CD4-positive, alpha-beta T cell (primary cell): ENCODE measurements at regions not wholly inside any gene's neighbourhood (a gene's known extent, or its start where the extent isn't known, plus 50 kb on each side); places are given as distances from the start of the nearest gene placed in this dataset.

Source experiments
- ATAC-seq: fragments of 200-7000 bp; cut with Tn5 transposase; one replicate; pipeline ENCODE4 v1.10.0; 2022; ENCODE audit warnings: mild to moderate bottlenecking; ENCODE audit not compliant: poor library complexity
- CTCF ChIA-PET: fragments of 350-600 bp; sonication (Branson Sonifier 250); formaldehyde crosslinking; loops from one replicate; lab custom pipeline; 2021; ENCODE audit warnings: antibody characterized with exemption, inconsistent platforms; lab: Charles Lee
- POLR2A ChIA-PET: fragments of 350-600 bp; sonication (Branson Sonifier 250); formaldehyde crosslinking; loops from one replicate; lab custom pipeline; 2021; ENCODE audit warnings: antibody characterized with exemption, inconsistent platforms; lab: Charles Lee
- DNase-seq, 14 experiments: peaks; one replicate each; pipeline ENCODE4 v3.0.0-alpha.2; 2013 to 2020; ENCODE audit warnings: mixed read lengths in 2 of 14
- H3K27ac ChIP-seq, 2 donors: one replicate each; pipeline versions ENCODE4 v1.5.1 to v1.7.0; 2013; ENCODE audit warnings: low read length in 2 of 2, low read depth in 1 of 2, mild to moderate bottlenecking in 1 of 2
- H3K27me3 ChIP-seq, 2 experiments: 1 replicate in 1 of 2; 2 replicates in 1 of 2; pipeline versions ENCODE4 v1.6.1 to v1.7.0; 2013; ENCODE audit warnings: low read length in 2 of 2, control low read depth in 1 of 2, mild to moderate bottlenecking in 1 of 2, moderate library complexity in 1 of 2; ENCODE audit not compliant: insufficient read depth in 2 of 2, control insufficient read depth in 1 of 2
- H3K36me3 ChIP-seq: one replicate; pipeline ENCODE4 v1.6.1; 2013; ENCODE audit warnings: low read length, control low read depth; ENCODE audit not compliant: insufficient read depth
- H3K4me1 ChIP-seq: one replicate; pipeline ENCODE4 v1.6.1; 2013; ENCODE audit warnings: low read length, control low read depth; ENCODE audit not compliant: insufficient read depth
- H3K4me3 ChIP-seq: one replicate; pipeline ENCODE4 v1.5.1; 2013; ENCODE audit warnings: mild to moderate bottlenecking, low read length, moderate library complexity
- H3K9me3 ChIP-seq, 2 experiments: 1 replicate in 1 of 2; 2 replicates in 1 of 2; pipeline versions ENCODE4 v1.6.1 to v1.7.0; 2013; ENCODE audit warnings: low read length in 2 of 2, mild to moderate bottlenecking in 2 of 2, control low read depth in 1 of 2, moderate library complexity in 1 of 2; ENCODE audit not compliant: control insufficient read depth in 1 of 2, insufficient read depth in 1 of 2
- H3K27ac Mint-ChIP-seq: one replicate; pipeline ENCODE4 v1.8.0; 2020; ENCODE audit warnings: mixed read lengths
- H3K27me3 Mint-ChIP-seq: one replicate; pipeline ENCODE4 v1.8.0; 2021; ENCODE audit warnings: mixed read lengths
- H3K36me3 Mint-ChIP-seq: one replicate; pipeline ENCODE4 v1.8.0; 2021; ENCODE audit warnings: low read depth, mixed read lengths
- H3K4me1 Mint-ChIP-seq: one replicate; pipeline ENCODE4 v1.8.0; 2021; ENCODE audit warnings: low read depth, mixed read lengths
- H3K4me3 Mint-ChIP-seq: one replicate; pipeline ENCODE4 v1.8.0; 2020; ENCODE audit warnings: mild to moderate bottlenecking, mixed read lengths
- H3K9me3 Mint-ChIP-seq: one replicate; pipeline ENCODE4 v1.8.0; 2020; ENCODE audit warnings: mixed read lengths
- CTCF ChIP-seq: fragments of 200-600 bp; IDR thresholded peaks from one replicate; pipeline ENCODE4 v1.8.0; 2022; ENCODE audit warnings: antibody characterized with exemption, mild to moderate bottlenecking
- intact Hi-C, 2 experiments: fragments of 100-400 bp; cut with DNase I in 1 of 2; cut with micrococcal nuclease in 1 of 2; formaldehyde crosslinking; loops; one replicate each; pipeline versions ENCODE4 v1.15.1 to v1.9.0; 2023 to 2025; cut with DNase I, micrococcal nuclease

GRCh38 chr20:21574443-21574842, 60.6 kb upstream of the NKX2-2 start:
- Histone ChIP-seq H3K4me1 (peaks cover 8% of the 10 kb centered on the region), H3K4me3 (no peak overlapping the region), H3K36me3 (no peaks in the 10 kb centered on the region), H3K27ac (no peak overlapping the region), H3K27me3 (no peaks in the 10 kb centered on the region), H3K9me3 (no peaks in the 10 kb centered on the region)
- DNase-seq (no peak), ATAC-seq (no peak)
- Mint-ChIP-seq H3K4me3 (no peak overlapping the region), H3K4me1 (no peaks in the 10 kb centered on the region), H3K36me3 (no peaks in the 10 kb centered on the region), H3K27ac (no peak overlapping the region), H3K27me3 (peaks cover 34% of the 10 kb centered on the region), H3K9me3 (no peaks in the 10 kb centered on the region)
- no peak for TF ChIP-seq CTCF
- intact Hi-C loops: loop anchor here (5.0 kb wide), 2 partner anchors 337 to 712 kb away; no protein-coding TSS in a partner anchor
- ChIA-PET POLR2A (no interaction called here), CTCF (no interaction called here)

GRCh38 chr20:21573259-21573658, 59.4 kb upstream of the NKX2-2 start:
- Mint-ChIP-seq H3K4me3 (no peak overlapping the region), H3K4me1 (no peaks in the 10 kb centered on the region), H3K9me3 (no peaks in the 10 kb centered on the region), H3K27ac (no peak overlapping the region), H3K36me3 (no peaks in the 10 kb centered on the region), H3K27me3 (peaks cover 34% of the 10 kb centered on the region)
- no peak for DNase-seq
- H3K9me3 ChIP-seq: no peaks in the 10 kb centered on the region
- H3K27ac ChIP-seq: no peak overlapping the region
- no peak for ATAC-seq
- TF ChIP-seq CTCF: no peak
- no peak overlapping the region for H3K4me3 ChIP-seq
- H3K4me1 ChIP-seq: peaks cover 8% of the 10 kb centered on the region
- ChIA-PET CTCF (interaction anchor here (2.0 kb wide), 1 partner anchor 23 kb away, joined by 8 read pairs; no protein-coding TSS in a partner anchor), POLR2A (no interaction called here)
- H3K36me3 ChIP-seq: no peaks in the 10 kb centered on the region
- H3K27me3 ChIP-seq: no peaks in the 10 kb centered on the region
- intact Hi-C loops: loop anchor here (5.0 kb wide), 2 partner anchors 336 to 711 kb away; no protein-coding TSS in a partner anchor

- intact Hi-C loops: loop anchor here (1.0 to 5.0 kb wide), 4 partner anchors 42 to 710 kb away; no protein-coding TSS in a partner anchor
- peak; percentile 86 for TF ChIP-seq CTCF
- Histone ChIP-seq H3K36me3 (no peaks in the 10 kb centered on the region), H3K27ac (no peak overlapping the region), H3K9me3 (no peaks in the 10 kb centered on the region), H3K4me3 (no peak overlapping the region), H3K4me1 (peaks cover 8% of the 10 kb centered on the region), H3K27me3 (no peaks in the 10 kb centered on the region)
- DNase-seq (peak in 7 of 14 experiments; percentile 3 to 59 (median 15)), ATAC-seq (no peak)
- ChIA-PET CTCF (interaction anchor here (0.7 to 2.3 kb wide), 9 partner anchors 11 to 335 kb away, joined by 3 to 10 read pairs (median 6); no protein-coding TSS in a partner anchor), POLR2A (interaction anchor here (1.5 to 2.1 kb wide), 3 partner anchors 15 to 42 kb away, joined by 5 to 7 read pairs (median 5); no protein-coding TSS in a partner anchor)
- no peaks in the 10 kb centered on the region for H3K9me3 Mint-ChIP-seq
- no peak overlapping the region for H3K4me3 Mint-ChIP-seq
- H3K36me3 Mint-ChIP-seq: no peaks in the 10 kb centered on the region
- no peak overlapping the region for H3K27ac Mint-ChIP-seq
- peaks cover 34% of the 10 kb centered on the region for H3K27me3 Mint-ChIP-seq
- no peaks in the 10 kb centered on the region for H3K4me1 Mint-ChIP-seq
These were observed 58.2 kb upstream of the NKX2-2 start for GRCh38 chr20:21571841-21572690.
